GM13977 (cell line): ENCODE measurements at regions not wholly inside any gene's neighbourhood (a gene's known extent, or its start where the extent isn't known, plus 50 kb on each side); places are given as distances from the start of the nearest gene placed in this dataset.

Experiments used
- DNase-seq: peaks from one replicate; pipeline ENCODE4 v3.0.0; 2012; ENCODE audit warnings: low spot score
- CTCF ChIP-seq: IDR thresholded peaks from 2 replicates; pipeline ENCODE4 v1.5.1; 2012; ENCODE audit warnings: mild to moderate bottlenecking, control low read depth; ENCODE audit not compliant: insufficient read depth; ENCODE audit errors: extremely low read depth, missing control alignments
- in situ Hi-C: fragments of 300-500 bp; cut with MboI; formaldehyde crosslinking; loops from one replicate; pipeline ENCODE4 v1.12.0; 2022; ENCODE audit warnings: low sequenced_read_pairs, low pct_unique_long_range_greater_than_20kb, mixed read lengths, inconsistent platforms; ENCODE audit not compliant: unreplicated experiment

- in situ Hi-C loops, result no loop called here
- TF ChIP-seq CTCF, result no peak
- no peak for DNase-seq
Measured at GRCh38 chr1:72845381-72845780, 563.0 kb upstream of the NEGR1 start.

- TF ChIP-seq CTCF, result no peak
- in situ Hi-C loops, result no loop called here
- DNase-seq, result no peak
Measured at GRCh38 chr1:72837781-72838180, 555.4 kb upstream of the NEGR1 start.

GRCh38 chr1:72830606-72831390 is 548.5 kb upstream of the NEGR1 start:
- in situ Hi-C loops, result no loop called here
- DNase-seq, result no peak
- TF ChIP-seq CTCF, result no peak

GRCh38 chr1:72827278-72827677 is 544.9 kb upstream of the NEGR1 start:
- DNase-seq, result no peak
- in situ Hi-C loops, result no loop called here
- no peak for TF ChIP-seq CTCF

GRCh38 chr1:72804541-72804940 is 522.2 kb upstream of the NEGR1 start:
- TF ChIP-seq CTCF, result no peak
- in situ Hi-C loops, result no loop called here
- no peak for DNase-seq

- DNase-seq, result no peak
- in situ Hi-C loops, result no loop called here
- no peak for TF ChIP-seq CTCF
Measured at GRCh38 chr1:72781038-72781437, 498.7 kb upstream of the NEGR1 start.

- in situ Hi-C loops, result no loop called here
- no peak for TF ChIP-seq CTCF
- DNase-seq, result no peak
Measured at GRCh38 chr1:72780212-72780611, 497.9 kb upstream of the NEGR1 start.
